A673 (cell line): ENCODE measurements at regions not wholly inside any gene's neighbourhood (a gene's known extent, or its start where the extent isn't known, plus 50 kb on each side); places are given as distances from the start of the nearest gene placed in this dataset.

ENCODE experiments used
- BruUV-seq: library from RNA; stranded (reverse); fragments of 400-500 nt; replicated peaks from 2 replicates; lab custom pipeline; 2021; lab: Mats Ljungman, UMichigan
- CTCF ChIA-PET: fragments of 300-600 bp; sonication (Branson Sonifier 250); formaldehyde crosslinking; loops from one replicate; lab custom pipeline; 2022; ENCODE audit warnings: antibody characterized with exemption; lab: Charles Lee
- POLR2A ChIA-PET: fragments of 300-600 bp; sonication (Branson Sonifier 250); formaldehyde crosslinking; loops from one replicate; lab custom pipeline; 2022; ENCODE audit warnings: antibody characterized with exemption; ENCODE audit not compliant: low non-redundant PET; lab: Charles Lee
- DNase-seq: peaks from one replicate; pipeline ENCODE4 v3.0.0-alpha.2; 2015; ENCODE audit warnings: low spot score
- H3K27ac ChIP-seq: fragments of 200-600 bp; sonication (generic); 2 replicates; pipeline ENCODE4 v1.5.1; 2016; ENCODE audit warnings: mixed run types, low read depth, mild to moderate bottlenecking, mixed read lengths, antibody characterized with exemption, low read length; ENCODE audit not compliant: poor library complexity, severe bottlenecking
- H3K27me3 ChIP-seq: fragments of 200-600 bp; sonication (generic); replicated peaks from 2 replicates; pipeline ENCODE4 v1.6.1; 2017; ENCODE audit warnings: mixed run types, low read depth, mild to moderate bottlenecking, mixed read lengths, antibody characterized with exemption, low read length; ENCODE audit not compliant: insufficient read depth, poor library complexity
- H3K36me3 ChIP-seq: fragments of 200-600 bp; sonication (generic); 2 replicates; pipeline ENCODE4 v1.6.1; 2016; ENCODE audit warnings: mixed run types, mild to moderate bottlenecking, mixed read lengths, antibody characterized with exemption, low read length; ENCODE audit not compliant: insufficient read depth, poor library complexity, severe bottlenecking
- H3K4me1 ChIP-seq: fragments of 200-600 bp; sonication (generic); 2 replicates; pipeline ENCODE4 v1.6.1; 2017; ENCODE audit warnings: mixed run types, mild to moderate bottlenecking, mixed read lengths, antibody characterized with exemption, low read length; ENCODE audit not compliant: insufficient read depth, poor library complexity, severe bottlenecking
- H3K4me3 ChIP-seq: fragments of 200-600 bp; sonication (generic); 2 replicates; pipeline ENCODE4 v1.5.1; 2016; ENCODE audit warnings: low read depth, mixed run types, mild to moderate bottlenecking, mixed read lengths, low read length; ENCODE audit not compliant: poor library complexity, severe bottlenecking
- H3K9me3 ChIP-seq: fragments of 200-600 bp; sonication (generic); 2 replicates; pipeline ENCODE4 v1.6.1; 2016; ENCODE audit warnings: mixed run types, low read depth, mild to moderate bottlenecking, mixed read lengths, antibody characterized with exemption, low read length; ENCODE audit not compliant: poor library complexity, severe bottlenecking
- EZH2 ChIP-seq: fragments of 200-600 bp; sonication (generic); IDR thresholded peaks from 2 replicates; pipeline ENCODE4 v1.6.1; 2017; ENCODE audit warnings: borderline replicate concordance, low read depth, mild to moderate bottlenecking, mixed read lengths, antibody characterized with exemption, low read length; ENCODE audit not compliant: poor library complexity, severe bottlenecking
- intact Hi-C: fragments of 100-400 bp; cut with micrococcal nuclease; formaldehyde crosslinking; loops from one replicate; pipeline ENCODE4 v1.10.0; 2022; ENCODE audit not compliant: unreplicated experiment
- TF ChIP-seq, protein P1 (sequence below): fragments of 300-800, 200-600 bp; sonication (generic); conservative IDR thresholded peaks from 2 replicates; pipeline ENCODE4 v1.5.1; 2017; ENCODE audit warnings: low read depth, mild to moderate bottlenecking, antibody characterized with exemption, low read length, moderate library complexity, mixed read lengths

DNA sequence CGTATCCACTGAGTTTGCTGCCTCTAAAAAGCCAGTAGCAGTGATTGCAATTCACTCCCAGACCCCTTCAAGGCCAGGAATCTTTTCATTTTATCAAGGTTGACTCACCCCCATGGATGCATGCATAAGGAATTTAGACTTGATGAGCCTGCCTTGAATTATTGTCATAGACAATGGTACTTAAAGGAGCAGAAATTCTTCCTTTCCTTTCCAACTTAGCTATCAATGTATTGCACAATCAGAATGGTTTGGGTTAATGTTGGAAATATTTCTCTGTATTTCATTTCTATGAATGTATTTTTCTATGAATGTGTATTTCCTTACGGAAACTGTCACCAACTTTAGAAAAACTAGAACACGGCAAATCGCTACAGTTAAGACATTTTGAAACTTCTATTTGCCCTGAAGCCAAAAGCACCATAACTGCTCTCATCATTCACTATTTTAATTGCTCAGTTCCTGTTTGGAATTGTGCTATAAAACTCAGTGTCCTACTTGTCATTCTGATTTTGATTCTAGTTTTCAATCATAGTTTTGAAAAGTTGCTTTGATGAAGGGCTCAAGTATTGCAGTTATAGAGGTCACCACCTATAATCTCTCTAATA, 355.7 kb upstream of the AKR1E2 start:
- Histone ChIP-seq H3K36me3 (no peaks in the 10 kb centered on the region), H3K27me3 (peaks cover 2% of the 10 kb centered on the region), H3K27ac (no peak overlapping the region), H3K4me3 (no peak overlapping the region), H3K4me1 (peaks cover 14% of the 10 kb centered on the region), H3K9me3 (no peaks in the 10 kb centered on the region)
- DNase-seq: peak; percentile 67
- TF ChIP-seq EZH2: no peak
- TF ChIP-seq, protein P1, sequence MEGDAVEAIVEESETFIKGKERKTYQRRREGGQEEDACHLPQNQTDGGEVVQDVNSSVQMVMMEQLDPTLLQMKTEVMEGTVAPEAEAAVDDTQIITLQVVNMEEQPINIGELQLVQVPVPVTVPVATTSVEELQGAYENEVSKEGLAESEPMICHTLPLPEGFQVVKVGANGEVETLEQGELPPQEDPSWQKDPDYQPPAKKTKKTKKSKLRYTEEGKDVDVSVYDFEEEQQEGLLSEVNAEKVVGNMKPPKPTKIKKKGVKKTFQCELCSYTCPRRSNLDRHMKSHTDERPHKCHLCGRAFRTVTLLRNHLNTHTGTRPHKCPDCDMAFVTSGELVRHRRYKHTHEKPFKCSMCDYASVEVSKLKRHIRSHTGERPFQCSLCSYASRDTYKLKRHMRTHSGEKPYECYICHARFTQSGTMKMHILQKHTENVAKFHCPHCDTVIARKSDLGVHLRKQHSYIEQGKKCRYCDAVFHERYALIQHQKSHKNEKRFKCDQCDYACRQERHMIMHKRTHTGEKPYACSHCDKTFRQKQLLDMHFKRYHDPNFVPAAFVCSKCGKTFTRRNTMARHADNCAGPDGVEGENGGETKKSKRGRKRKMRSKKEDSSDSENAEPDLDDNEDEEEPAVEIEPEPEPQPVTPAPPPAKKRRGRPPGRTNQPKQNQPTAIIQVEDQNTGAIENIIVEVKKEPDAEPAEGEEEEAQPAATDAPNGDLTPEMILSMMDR: no peak
- no TSS peak for BruUV-seq
- POLR2A ChIA-PET: no interaction called here
- intact Hi-C loops: no loop called here
- CTCF ChIA-PET: no interaction called here

DNA sequence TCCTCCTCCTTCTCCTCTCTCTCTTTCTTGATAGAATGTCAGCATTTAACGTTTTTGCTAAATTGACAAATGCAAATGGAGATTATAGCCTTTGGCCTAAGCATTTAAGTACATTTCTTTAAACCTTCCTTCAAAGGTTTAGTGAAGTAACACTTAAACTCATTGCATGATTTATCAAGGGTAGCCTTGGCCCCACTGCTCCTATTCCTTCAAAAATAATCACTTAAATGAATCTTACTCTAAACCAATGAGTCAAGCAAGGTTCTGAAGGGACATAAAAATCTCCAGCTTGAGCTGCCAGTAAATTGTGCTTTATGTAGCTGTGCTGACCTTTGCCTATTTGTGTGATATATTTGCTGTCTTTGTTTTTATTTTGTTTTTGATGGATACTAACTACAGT, 358.5 kb upstream of the AKR1E2 start:
- no peak for DNase-seq
- no peak overlapping the region for H3K27ac ChIP-seq
- H3K4me3 ChIP-seq: no peak overlapping the region
- H3K9me3 ChIP-seq: no peaks in the 10 kb centered on the region
- CTCF ChIA-PET: no interaction called here
- peaks cover 14% of the 10 kb centered on the region for H3K4me1 ChIP-seq
- TF ChIP-seq, protein P1: no peak
- no peak for TF ChIP-seq EZH2
- POLR2A ChIA-PET: no interaction called here
- no peaks in the 10 kb centered on the region for H3K36me3 ChIP-seq
- intact Hi-C loops: no loop called here
- H3K27me3 ChIP-seq: peaks cover 20% of the 10 kb centered on the region
- no TSS peak for BruUV-seq

DNA sequence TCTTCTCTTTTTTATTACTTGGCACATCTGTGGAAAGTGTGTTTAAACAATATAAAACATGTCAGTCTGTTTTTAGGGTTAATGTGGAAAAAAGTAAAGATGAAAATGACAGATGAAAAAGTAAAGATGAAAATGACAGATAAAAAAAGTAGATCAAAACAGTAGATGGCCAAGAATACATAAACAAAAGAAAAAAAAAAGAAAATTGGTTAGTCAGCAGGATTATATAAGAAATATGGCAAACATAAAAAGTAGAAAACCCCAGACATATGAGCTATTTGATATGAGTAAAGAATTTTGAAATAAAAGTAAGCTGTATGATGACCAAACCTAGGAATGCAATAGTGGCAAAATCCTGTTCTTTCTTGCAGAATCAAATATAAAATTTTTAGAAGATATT, 365.7 kb upstream of the AKR1E2 start:
- H3K27me3 ChIP-seq: peaks cover 39% of the 10 kb centered on the region
- CTCF ChIA-PET: no interaction called here
- H3K27ac ChIP-seq: no peak overlapping the region
- H3K36me3 ChIP-seq: no peaks in the 10 kb centered on the region
- TF ChIP-seq, protein P1: no peak
- POLR2A ChIA-PET: no interaction called here
- no peaks in the 10 kb centered on the region for H3K9me3 ChIP-seq
- no peak overlapping the region for H3K4me3 ChIP-seq
- H3K4me1 ChIP-seq: no peaks in the 10 kb centered on the region
- intact Hi-C loops: no loop called here
- no TSS peak for BruUV-seq
- no peak for DNase-seq
